Astrocyte of the spinal cord (primary cell): ENCODE measurements at regions not wholly inside any gene's neighbourhood (a gene's known extent, or its start where the extent isn't known, plus 50 kb on each side); places are given as distances from the start of the nearest gene placed in this dataset.

Source experiments
- DNase-seq: peaks from one replicate; pipeline ENCODE4 v3.0.0; 2011; ENCODE audit warnings: low read depth, low spot score
- H3K4me3 ChIP-seq: 2 replicates; pipeline ENCODE4 v1.5.1; 2011; ENCODE audit warnings: low read depth, mild to moderate bottlenecking, low read length, moderate library complexity
- CTCF ChIP-seq: IDR thresholded peaks from 2 replicates; pipeline ENCODE4 v1.5.1; 2012; ENCODE audit warnings: low read depth, mild to moderate bottlenecking, low read length, inconsistent platforms
- in situ Hi-C: cut with HindIII; loops from 2 replicates; pipeline ENCODE4 v1.10.0; 2017; ENCODE audit warnings: low sequenced_read_pairs

- H3K4me3 ChIP-seq: no peak overlapping the region
- in situ Hi-C loops: no loop called here
- no peak for TF ChIP-seq CTCF
- no peak for DNase-seq
These were observed 50.0 kb upstream of the TARDBP start for GRCh38 chr1:10962483-10962882.
